ENCODE measurements at regions not wholly inside any gene's neighbourhood (a gene's known extent, or its start where the extent isn't known, plus 50 kb on each side); places are given as distances from the start of the nearest gene placed in this dataset.

DNA sequence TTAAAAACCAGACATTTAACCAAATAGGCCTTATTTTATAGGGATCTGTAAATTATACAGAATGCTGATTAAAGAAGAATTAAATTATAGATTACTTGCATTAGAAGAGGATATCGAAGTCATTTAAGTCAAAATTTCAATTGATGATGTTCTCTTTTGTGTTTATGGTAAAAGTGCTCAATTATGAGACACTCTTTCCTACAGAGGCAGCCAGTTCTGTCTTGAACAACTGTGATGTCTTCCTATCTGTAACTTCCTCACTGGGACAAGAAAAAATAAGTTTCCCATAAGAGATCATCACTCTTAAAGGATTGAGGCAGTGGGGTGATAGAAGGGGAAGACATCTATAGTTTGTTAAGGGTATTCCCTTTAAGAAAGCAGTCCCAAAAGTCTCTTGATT lies 613.5 kb downstream of the INSC start:
- DNase-seq (ENCODE audit: unreplicated experiment), result no peak
- H3K27me3 Mint-ChIP-seq (ENCODE audit: insufficient read depth, unreplicated experiment), result peaks cover 29% of the 10 kb centered on the region
- H3K36me3 Mint-ChIP-seq (ENCODE audit: insufficient read depth, unreplicated experiment), result no peaks in the 10 kb centered on the region
- no peak overlapping the region for H3K4me3 Mint-ChIP-seq (ENCODE audit: unreplicated experiment)
- TF ChIP-seq, protein P1, sequence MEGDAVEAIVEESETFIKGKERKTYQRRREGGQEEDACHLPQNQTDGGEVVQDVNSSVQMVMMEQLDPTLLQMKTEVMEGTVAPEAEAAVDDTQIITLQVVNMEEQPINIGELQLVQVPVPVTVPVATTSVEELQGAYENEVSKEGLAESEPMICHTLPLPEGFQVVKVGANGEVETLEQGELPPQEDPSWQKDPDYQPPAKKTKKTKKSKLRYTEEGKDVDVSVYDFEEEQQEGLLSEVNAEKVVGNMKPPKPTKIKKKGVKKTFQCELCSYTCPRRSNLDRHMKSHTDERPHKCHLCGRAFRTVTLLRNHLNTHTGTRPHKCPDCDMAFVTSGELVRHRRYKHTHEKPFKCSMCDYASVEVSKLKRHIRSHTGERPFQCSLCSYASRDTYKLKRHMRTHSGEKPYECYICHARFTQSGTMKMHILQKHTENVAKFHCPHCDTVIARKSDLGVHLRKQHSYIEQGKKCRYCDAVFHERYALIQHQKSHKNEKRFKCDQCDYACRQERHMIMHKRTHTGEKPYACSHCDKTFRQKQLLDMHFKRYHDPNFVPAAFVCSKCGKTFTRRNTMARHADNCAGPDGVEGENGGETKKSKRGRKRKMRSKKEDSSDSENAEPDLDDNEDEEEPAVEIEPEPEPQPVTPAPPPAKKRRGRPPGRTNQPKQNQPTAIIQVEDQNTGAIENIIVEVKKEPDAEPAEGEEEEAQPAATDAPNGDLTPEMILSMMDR (IDR thresholded peaks at IDR 0.05; ENCODE audit: unreplicated experiment), result no peak
- H3K4me1 Mint-ChIP-seq (ENCODE audit: insufficient read depth, unreplicated experiment), result no peaks in the 10 kb centered on the region
- POLR2A ChIA-PET, result no interaction called here
- H3K9me3 Mint-ChIP-seq (ENCODE audit: unreplicated experiment), result no peaks in the 10 kb centered on the region
- no peak overlapping the region for H3K27ac Mint-ChIP-seq (ENCODE audit: low read depth, unreplicated experiment)
- CTCF ChIA-PET, result interaction anchor here (0.5 kb wide), 1 partner anchor 884 kb away, joined by 3 read pairs; no protein-coding TSS in a partner anchor
- intact Hi-C loops (cut with micrococcal nuclease), result no loop called here
- no TSS peak for BruUV-seq (replicated peaks)

DNA sequence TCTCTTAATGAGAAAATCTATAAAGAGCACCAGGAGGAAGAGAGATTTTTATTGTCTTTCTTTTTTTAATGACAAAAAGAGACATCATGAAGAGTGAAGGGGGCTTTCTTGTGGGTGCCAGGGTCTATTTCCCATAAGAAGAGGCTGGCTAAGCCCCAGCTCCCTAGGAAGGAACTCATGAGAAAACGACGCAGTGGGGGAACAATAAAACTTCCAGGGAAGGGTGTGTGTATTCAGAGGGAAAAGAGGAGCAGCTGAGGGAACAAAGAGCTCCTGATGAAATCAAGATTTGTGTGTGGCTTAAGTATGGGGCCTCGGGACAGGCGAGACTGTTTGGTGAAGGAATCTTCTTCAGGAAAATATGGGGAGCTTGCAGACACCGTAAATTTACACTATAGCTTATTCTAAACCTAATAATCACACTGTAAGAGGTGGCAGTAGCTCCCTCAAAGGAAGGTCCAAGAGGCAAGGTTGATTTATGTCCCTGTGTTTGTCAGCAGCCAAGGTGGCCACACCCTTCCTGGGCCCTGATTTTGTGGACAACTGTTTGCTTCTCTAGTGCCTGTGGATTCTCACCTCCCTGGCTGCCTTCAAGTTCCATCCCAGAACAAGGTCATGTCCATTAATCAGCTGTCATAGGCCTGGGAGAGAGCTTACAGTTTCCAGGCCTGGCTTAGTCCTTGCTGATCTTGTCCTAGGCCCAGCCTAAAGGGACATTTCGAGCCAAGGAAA lies 615.7 kb downstream of the INSC start:
- no peak for DNase-seq (ENCODE audit: unreplicated experiment)
- ChIA-PET POLR2A (no interaction called here), CTCF (interaction anchor here (0.6 to 1.5 kb wide), 4 partner anchors 14 to 1569 kb away, joined by 3 to 9 read pairs (median 4); no protein-coding TSS in a partner anchor)
- H3K36me3 Mint-ChIP-seq (ENCODE audit: insufficient read depth, unreplicated experiment), result no peaks in the 10 kb centered on the region
- no peak overlapping the region for H3K4me3 Mint-ChIP-seq (ENCODE audit: unreplicated experiment)
- H3K4me1 Mint-ChIP-seq (ENCODE audit: insufficient read depth, unreplicated experiment), result no peaks in the 10 kb centered on the region
- H3K27ac Mint-ChIP-seq (ENCODE audit: low read depth, unreplicated experiment), result no peak overlapping the region
- H3K27me3 Mint-ChIP-seq (ENCODE audit: insufficient read depth, unreplicated experiment), result peaks cover 44% of the 10 kb centered on the region
- TF ChIP-seq, protein P1 (IDR thresholded peaks at IDR 0.05; ENCODE audit: unreplicated experiment), result no peak
- BruUV-seq (replicated peaks), result no TSS peak
- intact Hi-C loops (cut with micrococcal nuclease), result no loop called here
- no peaks in the 10 kb centered on the region for H3K9me3 Mint-ChIP-seq (ENCODE audit: unreplicated experiment)

DNA sequence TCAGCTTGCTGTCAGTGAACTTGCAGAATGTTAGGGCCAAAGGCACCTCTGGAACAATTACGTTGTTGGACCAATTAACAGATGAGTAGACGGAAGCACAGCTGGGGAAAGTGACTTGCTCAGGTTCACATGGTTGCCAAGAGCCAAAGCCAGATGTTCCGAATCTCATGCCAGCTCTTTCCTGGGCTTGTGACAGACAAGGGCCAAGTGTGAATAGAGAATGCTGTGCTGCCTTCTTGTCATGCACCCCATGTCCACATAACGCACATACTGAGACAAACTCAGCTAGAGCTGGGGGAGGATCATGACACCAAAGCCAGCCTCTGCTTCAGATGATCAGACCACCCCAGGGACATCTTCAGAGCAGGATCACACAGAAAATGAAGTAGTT lies 616.3 kb downstream of the INSC start:
- ChIA-PET POLR2A (no interaction called here), CTCF (interaction anchor here (0.6 to 1.5 kb wide), 5 partner anchors 14 to 1568 kb away, joined by 3 to 4 read pairs (median 3); no protein-coding TSS in a partner anchor)
- no peak overlapping the region for H3K27ac Mint-ChIP-seq (ENCODE audit: low read depth, unreplicated experiment)
- peaks cover 44% of the 10 kb centered on the region for H3K27me3 Mint-ChIP-seq (ENCODE audit: insufficient read depth, unreplicated experiment)
- no TSS peak for BruUV-seq (replicated peaks)
- intact Hi-C loops (cut with micrococcal nuclease), result no loop called here
- no peaks in the 10 kb centered on the region for H3K9me3 Mint-ChIP-seq (ENCODE audit: unreplicated experiment)
- no peaks in the 10 kb centered on the region for H3K4me1 Mint-ChIP-seq (ENCODE audit: insufficient read depth, unreplicated experiment)
- DNase-seq (ENCODE audit: unreplicated experiment), result no peak
- H3K36me3 Mint-ChIP-seq (ENCODE audit: insufficient read depth, unreplicated experiment), result no peaks in the 10 kb centered on the region
- TF ChIP-seq, protein P1 (IDR thresholded peaks at IDR 0.05; ENCODE audit: unreplicated experiment), result no peak
- no peak overlapping the region for H3K4me3 Mint-ChIP-seq (ENCODE audit: unreplicated experiment)

DNA sequence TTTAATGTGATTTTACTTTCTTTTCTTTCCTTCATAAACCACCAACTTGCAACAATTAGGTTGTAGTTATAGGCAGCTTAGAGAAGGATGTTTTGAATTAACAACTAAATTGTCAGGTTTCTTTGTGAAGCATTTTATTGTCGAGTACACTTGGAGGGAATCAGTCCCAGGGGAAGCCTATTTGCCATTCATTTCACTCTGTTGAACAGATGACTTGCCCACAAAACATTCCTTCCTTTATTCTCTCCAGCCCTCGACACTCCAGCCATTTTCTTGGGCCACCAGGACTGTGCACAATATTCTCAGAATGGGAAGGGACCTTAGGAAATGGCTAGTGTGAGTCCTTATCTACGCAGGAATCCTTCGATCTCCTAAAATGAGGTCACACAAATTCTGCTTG lies 620.6 kb downstream of the SOX6 start:
- no peak for DNase-seq (ENCODE audit: unreplicated experiment)
- POLR2A ChIA-PET, result no interaction called here
- no peaks in the 10 kb centered on the region for H3K36me3 Mint-ChIP-seq (ENCODE audit: insufficient read depth, unreplicated experiment)
- H3K27me3 Mint-ChIP-seq (ENCODE audit: insufficient read depth, unreplicated experiment), result peaks cover 26% of the 10 kb centered on the region
- intact Hi-C loops (cut with micrococcal nuclease), result no loop called here
- TF ChIP-seq, protein P1 (IDR thresholded peaks at IDR 0.05; ENCODE audit: unreplicated experiment), result no peak
- H3K9me3 Mint-ChIP-seq (ENCODE audit: unreplicated experiment), result no peaks in the 10 kb centered on the region
- no TSS peak for BruUV-seq (replicated peaks)
- H3K4me1 Mint-ChIP-seq (ENCODE audit: insufficient read depth, unreplicated experiment), result no peaks in the 10 kb centered on the region
- H3K4me3 Mint-ChIP-seq (ENCODE audit: unreplicated experiment), result no peak overlapping the region
- no peak overlapping the region for H3K27ac Mint-ChIP-seq (ENCODE audit: low read depth, unreplicated experiment)
- CTCF ChIA-PET, result no interaction called here
